Adrenal gland (tissue), 9 donors: ENCODE measurements at regions not wholly inside any gene's neighbourhood (a gene's known extent, or its start where the extent isn't known, plus 50 kb on each side); places are given as distances from the start of the nearest gene placed in this dataset.

Experiments used
- DNase-seq, 7 donors: peaks; one replicate each; pipeline ENCODE4 v3.0.0-alpha.2; 2019 to 2020
- H3K27ac ChIP-seq, 5 donors: fragments of 200-600 bp; sonication (generic) in 4 of 5; 1 replicate in 3 of 5; 2 replicates in 2 of 5; pipeline versions ENCODE4 v1.5.1 to v1.8.0; 2016 to 2020; ENCODE audit warnings: mild to moderate bottlenecking in 1 of 5
- H3K27me3 ChIP-seq: fragments of 200-600 bp; 2 replicates; pipeline ENCODE4 v1.8.0; 2021
- H3K36me3 ChIP-seq, 2 donors: fragments of 200-600 bp; replicated peaks in 1 of 2; 1 replicate in 1 of 2; 2 replicates in 1 of 2; pipeline versions ENCODE4 v1.5.1 to v1.8.0; 2018 to 2022
- H3K4me1 ChIP-seq, 2 donors: fragments of 200-600 bp; replicated peaks in 1 of 2; 1 replicate in 1 of 2; 2 replicates in 1 of 2; pipeline versions ENCODE4 v1.5.1 to v1.8.0; 2018 to 2021
- H3K4me3 ChIP-seq, 4 donors: fragments of 200-600 bp; sonication (generic) in 3 of 4; one replicate each; pipeline ENCODE4 v1.5.1; 2016 to 2018
- H3K9me3 ChIP-seq, 3 donors: fragments of 200-600 bp; sonication (generic) in 1 of 3; replicated peaks in 1 of 3; 1 replicate in 2 of 3; 2 replicates in 1 of 3; pipeline versions ENCODE4 v1.5.1 to v1.8.0; 2016 to 2021
- POLR2A ChIP-seq, 2 donors: fragments of 450-650 bp; IDR thresholded peaks; one replicate each; pipeline ENCODE4 v1.6.1; 2017; ENCODE audit warnings: antibody characterized with exemption in 2 of 2, mild to moderate bottlenecking in 2 of 2, moderate library complexity in 1 of 2
- WGBS, 4 donors: extraction: QIAGEN DNeasy Blood & Tissue Kit in 2 of 4; methylation state at CpG; one replicate each; pipeline versions ENCODE4 v1.1.5 to v1.1.7; 2013 to 2017; 5-methylcytosine and 5-hydroxymethylcytosine counted together
- intact Hi-C, 2 donors: fragments of 100-400 bp; cut with DNase I; formaldehyde crosslinking; loops; one replicate each; pipeline versions ENCODE4 v1.14.1 to v1.15.0; 2022 to 2023
- TF ChIP-seq, protein P1 (sequence below), 6 experiments: fragments of 450-650 bp in 4 of 6; fragments of 200-600 bp in 2 of 6; sonication (generic) in 1 of 6; IDR thresholded peaks; 1 replicate in 5 of 6; 2 replicates in 1 of 6; pipeline versions ENCODE4 v1.5.1 to v1.8.0; 2016 to 2021; ENCODE audit warnings: antibody characterized with exemption in 6 of 6, mild to moderate bottlenecking in 2 of 6, moderate library complexity in 1 of 6
- donor health status: healthy with polysubstance abuse.
- donor health status: Bipolar disorder and iron deficiency.
- donor health status: DM: yes; HTN: yes; CAD: no.
- donor health status: DM: no; HTN: no; CAD: no.
- donor health status: DM: no; HTN: no; CAD: no.

DNA sequence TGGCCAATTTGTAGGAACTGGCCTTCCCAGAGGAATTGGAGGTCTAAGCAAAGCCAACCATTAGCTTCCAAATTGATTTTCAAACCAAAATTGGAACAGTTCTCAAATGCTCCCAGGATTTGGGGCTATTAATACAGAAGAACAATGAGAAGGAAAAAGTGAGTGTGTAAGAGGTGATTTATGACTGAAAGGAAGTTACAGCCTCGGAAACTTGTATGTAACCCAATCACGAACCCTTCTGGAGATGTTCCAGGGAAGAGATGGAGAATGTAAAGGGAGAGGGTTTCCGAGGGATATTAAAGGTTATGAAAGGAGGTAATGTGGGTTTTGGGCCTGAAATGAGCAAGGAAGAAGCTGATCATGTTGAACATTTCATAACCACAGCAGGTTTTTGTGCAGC lies 93.2 kb upstream of the CXCL14 start:
- Histone ChIP-seq H3K4me1 (no peaks in the 10 kb centered on the region), H3K27ac (no peak overlapping the region), H3K9me3 (no peaks in the 10 kb centered on the region), H3K4me3 (no peak overlapping the region), H3K36me3 (no peaks in the 10 kb centered on the region), H3K27me3 (no peaks in the 10 kb centered on the region)
- intact Hi-C loops: no loop called here
- no peak for DNase-seq
- WGBS, 4 donors: 37 to 45% (median 39%) methylated on average over 3 of the region's 3 CpGs
- no peak for TF ChIP-seq POLR2A (IDR thresholded peaks at IDR 0.05)
- TF ChIP-seq, protein P1, sequence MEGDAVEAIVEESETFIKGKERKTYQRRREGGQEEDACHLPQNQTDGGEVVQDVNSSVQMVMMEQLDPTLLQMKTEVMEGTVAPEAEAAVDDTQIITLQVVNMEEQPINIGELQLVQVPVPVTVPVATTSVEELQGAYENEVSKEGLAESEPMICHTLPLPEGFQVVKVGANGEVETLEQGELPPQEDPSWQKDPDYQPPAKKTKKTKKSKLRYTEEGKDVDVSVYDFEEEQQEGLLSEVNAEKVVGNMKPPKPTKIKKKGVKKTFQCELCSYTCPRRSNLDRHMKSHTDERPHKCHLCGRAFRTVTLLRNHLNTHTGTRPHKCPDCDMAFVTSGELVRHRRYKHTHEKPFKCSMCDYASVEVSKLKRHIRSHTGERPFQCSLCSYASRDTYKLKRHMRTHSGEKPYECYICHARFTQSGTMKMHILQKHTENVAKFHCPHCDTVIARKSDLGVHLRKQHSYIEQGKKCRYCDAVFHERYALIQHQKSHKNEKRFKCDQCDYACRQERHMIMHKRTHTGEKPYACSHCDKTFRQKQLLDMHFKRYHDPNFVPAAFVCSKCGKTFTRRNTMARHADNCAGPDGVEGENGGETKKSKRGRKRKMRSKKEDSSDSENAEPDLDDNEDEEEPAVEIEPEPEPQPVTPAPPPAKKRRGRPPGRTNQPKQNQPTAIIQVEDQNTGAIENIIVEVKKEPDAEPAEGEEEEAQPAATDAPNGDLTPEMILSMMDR (IDR thresholded peaks at IDR 0.05): no peak

DNA sequence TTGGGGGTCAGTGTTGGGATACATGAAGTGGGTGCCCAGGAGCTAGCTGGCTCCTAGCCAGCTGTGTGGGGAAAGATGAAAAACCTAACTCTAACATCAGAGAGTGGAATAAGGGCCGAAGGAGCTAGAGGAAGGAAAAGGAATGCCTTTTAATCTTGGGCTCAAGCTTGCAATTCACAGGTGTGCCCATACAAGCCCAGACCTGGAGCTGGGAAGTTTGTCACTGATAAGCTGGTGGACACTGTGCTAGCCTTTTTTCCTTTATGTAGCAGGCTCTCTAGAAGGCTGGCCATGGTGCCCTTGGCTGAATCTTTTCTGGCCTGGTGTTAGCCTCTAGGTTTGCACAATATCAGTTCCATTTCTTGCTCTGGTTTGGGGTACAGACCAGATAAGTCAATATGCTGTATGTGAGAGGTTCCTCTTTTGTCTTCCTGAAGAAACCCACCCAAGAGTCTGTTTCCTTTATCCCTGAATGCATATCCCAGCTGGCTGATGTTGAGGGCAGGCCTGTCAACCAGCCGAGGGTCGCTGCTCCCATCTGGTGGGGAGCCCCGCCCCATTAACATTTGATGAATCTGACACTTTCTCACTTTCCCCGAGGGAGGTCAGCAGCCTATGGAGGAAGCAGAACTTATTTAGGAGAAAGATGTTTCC lies 92.4 kb upstream of the CXCL14 start:
- no peaks in the 10 kb centered on the region for H3K36me3 ChIP-seq
- no peak overlapping the region for H3K27ac ChIP-seq
- TF ChIP-seq, protein P1 (IDR thresholded peaks at IDR 0.05): no peak
- TF ChIP-seq POLR2A (IDR thresholded peaks at IDR 0.05): no peak
- no peaks in the 10 kb centered on the region for H3K27me3 ChIP-seq
- WGBS, 4 donors: 33 to 38% (median 37%) methylated on average over 5 of the region's 5 CpGs
- H3K4me1 ChIP-seq: no peaks in the 10 kb centered on the region
- no peak for DNase-seq
- H3K4me3 ChIP-seq: no peak overlapping the region
- H3K9me3 ChIP-seq: no peaks in the 10 kb centered on the region
- intact Hi-C loops: no loop called here

DNA sequence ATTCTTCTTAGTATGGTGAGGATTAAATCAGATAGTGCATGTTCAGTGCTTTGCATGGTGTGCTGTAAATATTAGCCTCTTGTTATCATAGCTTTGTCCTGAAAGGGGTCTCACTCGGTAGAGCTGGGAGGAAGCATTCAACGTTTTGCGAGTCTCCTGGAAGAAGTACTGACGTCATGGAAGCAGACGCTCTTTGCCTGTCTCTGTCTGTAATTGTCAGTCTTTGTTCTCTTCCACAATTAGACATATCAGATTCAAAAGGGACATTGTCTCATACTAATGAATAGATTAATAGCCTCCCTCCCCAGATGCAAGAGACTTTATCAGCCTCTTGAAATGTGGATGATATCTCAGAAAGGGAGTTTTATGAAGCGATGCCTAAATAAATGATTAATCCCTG lies 91.8 kb upstream of the CXCL14 start:
- intact Hi-C loops: no loop called here
- Histone ChIP-seq H3K27ac (no peak overlapping the region), H3K27me3 (no peaks in the 10 kb centered on the region), H3K9me3 (no peaks in the 10 kb centered on the region), H3K36me3 (no peaks in the 10 kb centered on the region), H3K4me3 (no peak overlapping the region), H3K4me1 (no peaks in the 10 kb centered on the region)
- no peak for DNase-seq
- TF ChIP-seq POLR2A (IDR thresholded peaks at IDR 0.05): no peak
- TF ChIP-seq, protein P1 (IDR thresholded peaks at IDR 0.05): no peak
- WGBS, 4 donors: 64 to 82% (median 73%) methylated on average over 6 of the region's 6 CpGs

DNA sequence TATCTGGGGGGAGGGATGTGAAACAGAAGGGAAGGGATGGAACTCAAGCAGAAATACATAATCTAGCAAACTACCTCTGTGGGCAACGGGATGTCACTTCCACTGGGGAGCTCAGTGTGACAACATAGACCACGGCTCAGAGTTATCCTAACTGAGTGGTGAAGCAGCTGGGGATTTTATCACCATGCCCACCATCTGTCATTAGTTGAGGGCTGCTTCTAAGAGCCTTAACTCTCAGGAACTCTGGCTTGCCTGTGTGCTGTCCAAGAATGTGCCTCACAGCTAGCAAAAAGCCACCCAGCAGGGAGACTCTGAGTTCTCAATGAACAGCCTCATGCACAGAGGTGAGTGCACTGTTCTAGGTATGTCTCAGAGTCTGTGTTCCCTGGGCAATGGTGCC lies 90.6 kb upstream of the CXCL14 start:
- Histone ChIP-seq H3K27me3 (no peaks in the 10 kb centered on the region), H3K4me3 (no peak overlapping the region), H3K36me3 (no peaks in the 10 kb centered on the region), H3K27ac (no peak overlapping the region), H3K9me3 (no peaks in the 10 kb centered on the region), H3K4me1 (no peaks in the 10 kb centered on the region)
- 34 to 58% (median 50%) methylated on average over 2 of the region's 2 CpGs for WGBS, 4 donors
- intact Hi-C loops: no loop called here
- DNase-seq: no peak
- TF ChIP-seq, protein P1 (IDR thresholded peaks at IDR 0.05): no peak
- TF ChIP-seq POLR2A (IDR thresholded peaks at IDR 0.05): no peak
